ENCODE measurements at regions not wholly inside any gene's neighbourhood (a gene's known extent, or its start where the extent isn't known, plus 50 kb on each side); places are given as distances from the start of the nearest gene placed in this dataset.

GRCh38 chr5:17042041-17042440 lies 106.0 kb upstream of the MYO10 start (continued):
- TF ChIP-seq CHD7 (IDR thresholded peaks at IDR 0.05; ENCODE audit: insufficient replicate concordance, low read length) = no peak
- TF ChIP-seq SP2 (IDR thresholded peaks at IDR 0.05; ENCODE audit: low read length) = no peak
- no peak for TF ChIP-seq RFX5 (IDR thresholded peaks at IDR 0.05; ENCODE audit: borderline replicate concordance, low read depth, low read length)
- no peak for TF ChIP-seq KDM5A (IDR thresholded peaks at IDR 0.05; ENCODE audit: low read length)
- TF ChIP-seq ASH2L (IDR thresholded peaks at IDR 0.05; ENCODE audit: low read length) = no peak
- no peak for TF ChIP-seq TCF12 (IDR thresholded peaks at IDR 0.05; ENCODE audit: low read depth, low read length)
- no peak for TF ChIP-seq ZNF274 (IDR thresholded peaks at IDR 0.05; ENCODE audit: borderline replicate concordance, extremely low read depth, low read length)
- TF ChIP-seq NANOG (IDR thresholded peaks at IDR 0.05; ENCODE audit: insufficient read depth, low read depth, low read length, poor library complexity, severe bottlenecking) = no peak
- TF ChIP-seq EP300 (IDR thresholded peaks at IDR 0.05; ENCODE audit: borderline replicate concordance in 1 of 2, low read depth in 2 of 2, low read length in 2 of 2) = no peak
- TF ChIP-seq TEAD4 (IDR thresholded peaks at IDR 0.05; ENCODE audit: low read depth, low read length) = no peak
- TF ChIP-seq SIX5 (IDR thresholded peaks at IDR 0.05; ENCODE audit: low read depth, low read length) = no peak
- no peak for TF ChIP-seq GTF2F1 (IDR thresholded peaks at IDR 0.05; ENCODE audit: borderline replicate concordance, low read depth, low read length)
- TF ChIP-seq CBX8 (IDR thresholded peaks at IDR 0.05; ENCODE audit: borderline replicate concordance, low read depth, low read length) = no peak

All from H1 (cell line).